GM19395 (cell line): ENCODE measurements at regions not wholly inside any gene's neighbourhood (a gene's known extent, or its start where the extent isn't known, plus 50 kb on each side); places are given as distances from the start of the nearest gene placed in this dataset.
"Not testable (repeated sequence)": the region's sequence is repeated elsewhere in the genome, so short reads cannot be mapped to it uniquely, and the experiment has no call there.

Experiments used
- ATAC-seq: cut with Tn5 transposase; IDR thresholded peaks from one replicate; pipeline ENCODE4 v1.9.1; 2021; ENCODE audit warnings: mild to moderate bottlenecking, moderate library complexity; ENCODE audit not compliant: unreplicated experiment

DNA sequence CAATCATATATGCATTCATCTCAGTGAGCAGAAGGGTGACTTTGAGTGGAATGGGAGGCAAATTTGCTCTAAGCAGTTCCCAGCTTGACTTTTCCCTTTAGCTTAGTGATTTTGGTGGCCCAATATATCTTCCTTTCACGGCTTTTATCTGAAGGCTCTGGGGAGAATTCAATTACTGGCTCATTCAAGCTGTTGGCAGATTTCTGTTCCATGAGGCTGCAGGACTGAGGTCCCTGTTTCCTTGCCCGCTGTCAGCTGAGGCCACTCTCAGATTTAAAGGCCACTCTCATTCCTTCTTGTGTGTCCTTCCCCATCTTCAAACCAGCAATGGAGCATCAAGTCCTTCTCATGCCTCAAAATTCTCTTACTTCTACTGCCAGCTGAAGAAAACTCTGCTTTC, 170.4 kb upstream of the ATP10A start:
- no peak for ATAC-seq

DNA sequence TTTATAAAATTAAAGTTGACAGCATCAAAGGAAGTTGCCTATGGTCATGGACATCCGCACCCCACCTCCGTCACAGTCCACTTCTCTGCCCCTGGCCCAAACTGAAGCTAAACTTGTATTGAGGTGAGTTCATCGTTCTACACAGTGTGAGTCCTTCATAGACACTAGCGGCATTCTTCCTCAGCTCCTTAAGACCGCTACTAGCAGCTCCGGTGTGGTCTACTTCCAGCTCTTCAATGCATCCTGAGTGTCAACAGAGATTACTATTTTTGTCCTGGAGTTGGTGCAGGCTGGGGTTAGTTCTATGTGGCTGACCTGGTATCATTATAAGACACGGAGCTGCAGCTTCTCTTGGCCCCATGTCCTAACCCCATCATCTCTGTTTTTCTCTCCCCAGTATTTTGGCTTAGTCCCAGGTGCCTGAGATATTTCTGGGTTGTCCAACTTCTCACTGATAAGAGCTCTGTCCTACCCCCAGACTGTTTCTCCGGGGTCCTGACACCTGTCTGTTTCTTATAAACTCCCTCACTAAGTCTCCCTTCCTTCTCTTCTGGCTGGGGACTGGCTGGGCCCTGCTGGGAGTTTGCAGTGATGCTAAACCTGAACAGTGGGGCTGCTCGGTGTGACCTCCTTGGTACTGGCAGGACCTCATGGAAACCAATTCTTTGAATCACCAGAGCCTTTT, 169.2 kb upstream of the ATP10A start:
- no peak for ATAC-seq

DNA sequence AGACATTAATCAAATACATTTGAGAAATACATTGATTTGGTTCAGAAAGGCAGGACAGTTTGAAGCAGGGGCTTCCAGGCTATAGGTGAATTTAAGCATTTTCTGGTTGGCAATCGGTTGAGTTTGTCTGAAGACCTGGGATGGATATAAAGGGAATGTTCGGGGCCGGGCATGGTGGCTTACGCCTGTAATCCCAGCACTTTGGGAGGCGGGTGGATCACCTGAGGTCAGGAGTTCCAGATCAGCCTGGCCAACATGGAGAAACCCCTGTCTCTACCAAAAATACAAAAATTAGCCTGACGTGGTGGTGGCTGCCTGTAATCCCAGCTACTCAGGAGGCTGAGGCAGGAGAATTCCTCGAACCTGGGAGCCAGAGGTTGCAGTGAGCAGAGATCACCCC, 166.5 kb upstream of the ATP10A start:
- ATAC-seq: not testable (repeated sequence)

DNA sequence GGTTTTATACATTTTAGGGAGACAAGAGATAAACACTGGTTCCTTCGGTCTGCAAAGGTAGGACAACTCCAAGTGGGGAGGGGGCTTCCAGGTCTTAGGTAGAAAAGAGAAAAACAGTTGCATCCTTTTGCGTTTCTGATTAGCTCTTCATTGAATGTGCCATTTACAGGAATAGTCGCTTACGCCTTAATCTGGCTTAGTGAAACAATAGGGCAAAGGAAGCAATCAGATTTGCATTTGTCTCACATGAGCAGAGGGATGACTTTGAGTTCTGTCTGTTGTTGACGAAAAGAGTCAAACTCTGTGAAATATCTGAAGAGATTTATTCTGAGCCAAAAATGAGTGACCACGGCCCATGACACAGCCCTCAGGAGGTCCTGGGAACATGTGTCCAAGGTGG, 166.0 kb upstream of the ATP10A start:
- ATAC-seq: no peak

DNA sequence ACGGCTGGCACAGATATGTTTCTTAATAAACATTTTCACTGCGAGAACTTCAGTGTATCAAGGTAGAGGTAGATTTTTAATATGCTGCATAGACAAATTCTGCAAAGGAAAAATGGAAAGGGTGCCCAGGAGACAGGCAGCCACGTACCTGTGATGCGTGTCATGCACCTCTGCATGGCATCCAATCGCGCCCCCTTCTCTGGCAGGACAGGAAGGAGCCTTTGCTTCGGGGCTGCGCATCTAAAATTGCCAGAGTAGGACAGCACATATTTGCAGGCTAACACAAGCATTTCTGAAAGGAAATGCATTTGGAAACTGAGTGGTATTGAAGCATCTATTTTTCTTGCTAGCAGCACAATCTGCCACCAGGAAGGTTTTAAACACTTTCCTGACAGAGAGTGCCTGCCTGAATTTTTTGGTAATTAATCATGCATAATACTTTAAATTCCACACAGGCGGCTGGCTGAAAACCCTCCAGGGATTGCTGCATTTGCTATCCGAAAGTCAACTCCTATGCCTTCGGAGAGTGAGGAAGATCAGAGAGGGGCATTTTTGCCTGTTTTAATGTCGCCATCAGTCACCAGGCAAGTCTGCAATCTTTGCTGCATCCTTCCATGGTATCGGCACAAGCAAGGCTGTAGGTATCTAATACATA, 165.1 kb upstream of the ATP10A start:
- no peak for ATAC-seq

DNA sequence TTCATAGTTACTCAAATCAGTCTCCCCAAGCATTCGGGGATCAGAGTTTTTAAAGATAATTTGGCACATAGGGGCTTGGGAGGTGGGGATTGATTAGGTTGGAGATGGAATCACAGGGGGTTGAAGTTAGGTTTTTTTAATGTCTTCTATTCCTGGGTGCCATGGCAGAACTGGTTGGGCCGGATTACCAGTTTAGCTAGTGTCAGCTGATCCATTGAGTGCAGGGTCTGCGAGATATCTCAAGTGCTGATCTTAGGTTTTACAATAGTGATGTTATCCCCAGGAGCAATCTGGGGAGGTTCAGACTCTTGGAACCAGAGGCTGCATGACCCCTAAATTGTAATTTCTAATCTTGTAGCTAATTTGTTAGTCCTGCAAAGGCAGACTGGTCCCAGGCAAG, 163.5 kb upstream of the ATP10A start:
- not testable (repeated sequence) for ATAC-seq

DNA sequence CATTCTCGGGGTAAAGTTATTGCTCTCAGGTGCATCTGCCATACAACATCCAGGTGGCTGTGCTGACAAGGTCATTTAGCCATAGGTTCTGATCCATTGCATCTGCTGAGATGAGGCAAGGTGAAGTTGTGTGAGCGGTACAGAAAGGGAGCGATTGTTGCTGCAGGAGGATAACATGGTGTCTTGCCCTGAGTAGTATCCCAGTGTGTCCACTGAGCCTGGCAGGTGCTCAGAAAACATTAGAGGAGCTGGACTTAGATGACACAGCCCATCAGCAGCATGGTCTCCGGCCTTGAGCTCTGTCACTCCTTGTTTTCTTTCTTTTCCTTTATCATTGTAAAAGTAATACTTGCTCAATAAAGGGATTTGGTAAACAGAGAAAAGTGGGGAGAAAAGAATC, 161.1 kb upstream of the ATP10A start:
- no peak for ATAC-seq

DNA sequence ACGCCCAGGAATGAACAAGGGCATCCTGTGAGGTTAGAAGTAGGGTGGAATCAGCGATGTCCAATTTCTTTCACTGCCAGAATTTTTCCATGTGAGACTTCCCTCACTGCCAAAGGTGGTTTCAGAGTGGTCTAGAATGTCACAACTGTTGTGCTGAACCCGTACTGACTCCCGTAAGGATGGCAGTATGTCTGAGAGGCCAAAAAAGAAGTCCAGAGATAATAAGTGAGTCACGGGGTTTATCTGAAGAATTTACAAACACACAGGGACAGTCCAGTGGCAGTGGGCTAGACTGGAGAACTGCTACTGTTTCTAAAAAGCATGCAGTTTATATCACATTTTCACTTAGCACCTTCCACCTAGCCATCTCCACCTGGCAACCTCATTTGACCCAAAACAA, 160.6 kb upstream of the ATP10A start:
- no peak for ATAC-seq

DNA sequence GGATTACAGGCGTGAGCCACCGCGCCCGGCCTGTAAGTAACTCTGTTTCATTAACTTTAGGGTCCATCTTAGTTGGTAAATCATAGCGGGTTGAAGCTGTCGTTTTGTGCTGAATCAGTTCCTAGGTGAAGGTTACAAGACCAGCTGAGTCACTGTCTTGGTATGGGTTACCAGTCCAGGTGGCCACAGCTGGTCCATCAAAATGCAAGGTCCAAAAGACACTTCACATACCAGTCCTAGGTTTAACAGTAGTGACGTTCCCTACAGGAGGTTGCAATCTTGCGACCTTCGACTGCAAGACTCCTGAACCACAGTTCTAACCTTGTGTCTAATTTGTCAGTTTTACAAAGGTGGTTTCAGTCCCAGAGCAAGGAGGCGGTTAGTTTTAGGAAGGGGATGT, 160.1 kb upstream of the ATP10A start:
- ATAC-seq: no peak

DNA sequence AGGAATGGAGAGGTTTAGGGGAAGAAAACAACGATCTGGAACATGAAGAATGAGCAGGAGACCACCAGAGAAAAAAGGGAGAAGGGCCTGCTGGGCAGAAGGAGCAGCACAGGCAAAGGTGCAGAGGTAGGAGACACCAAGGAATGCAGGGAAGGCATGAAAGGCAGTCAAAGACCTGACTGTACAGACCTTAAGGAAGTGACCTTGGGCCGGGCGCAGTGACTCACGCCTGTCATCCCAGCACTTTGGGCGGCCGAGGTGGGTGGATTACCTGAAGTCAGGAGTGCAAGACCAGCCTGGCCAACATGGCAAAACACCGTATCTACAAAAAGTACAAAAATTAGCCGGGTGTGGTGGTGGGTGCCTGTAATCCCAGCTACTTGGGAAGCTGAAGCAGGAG, 157.7 kb upstream of the ATP10A start:
- no peak for ATAC-seq

DNA sequence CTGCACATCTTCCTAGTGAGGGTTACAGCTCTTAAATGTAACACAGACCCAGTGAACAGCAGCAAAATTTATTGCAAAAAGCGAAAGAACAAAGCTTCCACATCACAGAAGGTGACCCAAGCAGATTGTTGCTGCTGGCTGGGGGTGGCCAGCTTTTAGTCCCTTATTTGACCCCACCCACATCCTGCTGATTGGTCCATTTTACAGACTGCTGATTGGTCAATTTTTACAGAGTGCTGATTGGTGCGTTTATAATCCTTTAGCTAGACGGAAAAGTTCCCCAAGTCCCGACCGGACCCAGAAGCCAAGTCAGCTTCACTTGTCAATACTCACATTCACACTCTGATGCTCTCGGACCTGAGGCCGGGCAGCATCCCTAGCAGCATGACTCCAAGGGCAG, 154.5 kb upstream of the ATP10A start:
- ATAC-seq: no peak

DNA sequence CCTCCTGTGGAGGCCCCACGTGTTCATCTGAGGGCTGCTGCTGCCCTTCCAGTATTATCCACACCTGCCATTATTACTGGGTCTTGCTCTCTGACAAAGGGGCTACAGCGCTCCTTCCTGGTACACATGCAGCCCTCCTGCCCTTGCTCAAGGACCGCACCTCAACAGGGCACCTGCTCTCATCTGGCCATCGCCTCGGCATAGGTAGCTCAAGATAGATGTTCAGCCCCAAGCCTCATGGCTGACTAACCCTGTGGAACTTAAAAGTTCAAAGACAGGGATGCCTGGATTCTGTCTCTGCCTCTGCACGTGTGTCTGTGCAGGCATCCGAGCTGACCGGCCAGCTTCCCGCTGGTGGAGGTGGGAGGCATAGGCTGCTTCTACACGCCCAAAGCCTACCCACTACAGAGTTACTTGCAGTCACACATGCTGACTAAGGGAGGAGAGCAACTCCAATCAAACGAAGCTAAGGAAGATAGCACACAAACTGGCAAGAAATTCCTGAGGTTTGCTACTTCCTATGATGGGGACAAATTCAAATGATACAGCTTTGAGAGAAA, 152.5 kb upstream of the ATP10A start:
- ATAC-seq: no peak

DNA sequence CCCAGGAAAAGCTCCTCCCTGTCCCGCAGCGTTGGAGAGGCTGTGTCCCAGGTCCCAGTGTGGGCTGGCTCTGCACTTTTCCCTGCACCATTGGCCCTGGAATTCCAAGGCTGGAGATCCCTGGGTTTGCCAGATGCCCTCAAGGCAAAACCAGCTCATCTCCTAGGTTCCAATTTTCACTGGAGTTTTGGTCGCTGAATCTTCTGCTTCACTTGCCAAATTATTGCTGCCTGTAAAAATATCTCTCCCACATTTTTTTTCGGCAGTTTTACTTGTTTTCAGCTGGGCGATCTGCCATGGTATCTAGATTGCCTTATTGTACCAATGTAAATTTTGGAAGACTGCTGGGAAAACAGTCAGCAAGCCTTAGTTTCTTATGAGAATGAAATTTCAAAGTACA, 150.9 kb upstream of the ATP10A start:
- no peak for ATAC-seq

DNA sequence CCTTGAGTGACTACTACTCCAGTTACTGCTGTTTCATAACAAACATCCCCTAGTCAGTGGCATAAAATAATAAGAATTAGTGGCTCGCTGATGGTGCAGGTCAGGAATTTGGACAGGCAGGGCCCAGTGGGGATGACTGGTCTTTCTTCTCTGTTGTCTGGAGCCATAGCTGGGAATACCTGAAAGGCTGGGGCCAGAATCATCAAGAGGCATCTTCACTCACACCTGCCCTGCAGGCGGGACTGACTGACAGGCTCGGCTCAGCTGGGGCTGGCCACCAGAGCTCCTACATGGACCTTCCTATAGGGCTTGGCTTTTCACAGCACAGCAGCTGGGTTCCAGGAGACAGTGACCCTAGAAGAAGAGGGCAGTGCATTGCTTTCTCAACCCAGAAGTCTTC, 148.8 kb upstream of the ATP10A start:
- ATAC-seq: no peak

DNA sequence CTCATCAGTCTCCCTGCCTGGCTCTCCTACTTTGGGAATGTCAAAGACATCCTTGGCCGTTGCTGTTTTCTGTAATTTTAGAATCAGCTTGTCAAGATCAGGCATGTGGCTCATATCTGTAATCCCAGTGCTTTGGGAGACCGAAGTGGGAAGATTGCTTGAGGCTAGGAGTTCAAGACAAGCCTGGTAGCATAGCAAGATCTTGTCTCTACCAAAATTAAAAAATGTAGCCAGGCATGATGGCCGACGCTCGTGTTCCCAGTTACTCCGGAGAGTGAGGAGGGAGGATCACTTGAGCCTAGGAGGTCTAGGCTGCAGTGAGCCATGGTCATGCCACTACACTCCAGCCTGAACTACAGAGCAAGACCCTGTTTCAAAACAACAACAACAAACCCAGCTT, 144.0 kb upstream of the ATP10A start:
- no peak for ATAC-seq

DNA sequence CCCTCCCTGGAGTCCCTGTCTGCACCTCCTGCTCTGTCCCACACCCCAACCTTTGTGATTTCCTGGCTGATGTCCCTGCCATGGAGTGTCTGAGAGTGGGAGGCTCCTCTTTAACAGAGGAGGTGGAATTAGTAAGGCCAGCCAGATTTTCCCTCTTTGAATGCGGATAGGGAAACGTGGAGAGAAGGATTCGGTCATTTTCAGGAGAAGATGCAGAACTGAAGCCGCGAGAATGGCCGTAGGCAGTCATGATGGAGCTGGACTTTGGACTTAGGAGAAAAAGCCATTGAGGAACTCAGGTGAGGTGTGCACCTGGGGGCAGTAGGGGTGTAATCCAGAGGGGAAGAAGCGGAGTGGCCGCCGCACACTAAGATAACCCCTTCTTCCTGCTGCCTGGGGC, 138.1 kb upstream of the ATP10A start:
- no peak for ATAC-seq

DNA sequence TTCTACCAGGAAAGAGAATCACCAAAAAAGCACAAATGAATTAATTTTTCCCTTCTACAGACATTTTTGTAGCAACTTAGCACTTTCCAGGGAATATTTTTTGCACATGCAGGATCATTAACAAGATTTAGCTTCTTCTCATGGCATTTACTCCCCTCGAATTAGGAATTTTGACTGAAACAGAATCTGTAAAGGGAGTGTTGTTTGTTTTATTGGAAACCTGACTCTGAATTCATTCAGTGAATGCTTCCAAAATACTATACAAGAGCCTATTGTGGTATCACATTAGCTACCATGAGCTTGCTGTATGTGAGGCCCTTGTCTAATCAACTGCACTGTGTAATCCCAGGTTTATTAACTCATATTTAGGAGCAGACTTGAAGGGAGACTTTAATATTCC, 130.4 kb upstream of the ATP10A start:
- ATAC-seq: no peak

DNA sequence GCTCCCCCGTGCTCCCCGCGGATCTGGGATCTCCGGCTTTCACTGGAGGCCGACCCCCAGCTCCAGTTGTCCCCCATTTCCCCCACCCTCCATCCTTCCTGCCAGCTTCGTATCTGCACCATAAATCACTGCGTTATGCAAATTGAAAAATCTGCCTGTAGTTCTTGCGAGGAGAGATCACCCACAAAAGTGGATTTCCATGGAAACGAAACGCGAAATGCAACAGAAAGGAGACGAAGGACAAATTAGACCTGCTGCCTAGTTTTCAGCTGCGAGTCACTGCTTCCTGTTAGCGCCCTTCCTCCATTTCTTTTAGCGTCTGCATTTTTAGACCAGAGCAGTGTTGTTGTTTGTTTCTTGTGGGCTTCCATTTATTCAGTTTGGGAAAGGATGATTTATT, 127.1 kb upstream of the ATP10A start:
- ATAC-seq: no peak

DNA sequence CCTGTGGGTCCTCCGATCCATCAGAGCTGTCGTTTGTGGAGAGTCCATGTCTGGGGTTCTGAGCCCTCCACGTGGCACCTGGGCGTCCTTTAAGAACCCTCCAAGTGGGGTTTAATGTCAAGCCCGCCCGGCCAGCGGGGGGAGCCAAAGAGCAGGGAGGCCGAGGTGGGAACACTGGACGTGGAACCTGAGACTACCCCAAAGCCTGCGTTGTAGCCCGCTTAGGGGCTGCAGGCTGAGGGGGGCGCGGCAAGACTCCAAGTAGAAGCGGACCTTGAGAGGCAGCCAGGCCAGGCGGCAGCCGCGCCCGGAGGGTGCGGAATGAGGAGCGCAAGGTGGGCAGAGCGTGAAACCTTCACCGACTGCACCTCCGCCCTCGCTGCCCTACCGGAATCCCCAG, 126.2 kb upstream of the ATP10A start:
- no peak for ATAC-seq

DNA sequence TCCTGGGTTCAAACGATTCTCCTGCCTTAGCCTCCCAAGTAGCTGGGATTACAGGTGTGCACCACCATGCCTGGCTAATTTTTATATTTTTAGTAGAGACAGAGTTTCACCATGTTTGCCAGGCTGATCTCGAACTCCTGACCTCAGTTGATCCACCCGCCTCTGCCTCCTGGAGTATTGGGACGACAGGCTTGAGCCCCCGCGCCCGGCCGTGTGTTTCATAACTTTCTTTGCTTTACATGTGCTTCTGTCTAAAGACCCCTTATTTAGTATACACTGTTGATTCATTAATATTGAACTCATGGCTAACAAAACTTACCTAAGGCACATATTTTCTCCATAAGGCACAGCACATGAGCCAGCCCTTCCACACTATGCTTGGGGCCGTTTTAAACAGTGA, 125.6 kb upstream of the ATP10A start:
- not testable (repeated sequence) for ATAC-seq

DNA sequence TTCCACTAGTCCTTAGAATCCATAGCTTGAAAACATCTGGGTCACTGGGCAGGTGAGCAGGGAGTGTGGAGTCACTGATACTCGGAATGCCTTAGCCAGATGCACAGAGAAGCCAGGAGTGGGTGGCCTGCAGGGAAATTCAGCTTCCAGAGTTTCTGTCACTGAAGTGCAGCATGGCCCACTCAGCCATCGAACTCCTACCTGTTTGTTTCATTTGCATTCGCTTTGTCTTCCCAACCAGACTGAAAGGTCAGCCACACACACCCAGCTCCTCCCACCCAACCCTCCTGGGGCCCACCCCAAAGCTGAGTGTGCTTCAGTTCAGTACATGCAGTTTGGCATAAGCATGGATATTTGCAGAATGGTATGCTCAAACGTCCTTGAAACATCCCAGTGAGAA, 124.5 kb upstream of the ATP10A start:
- ATAC-seq: no peak

DNA sequence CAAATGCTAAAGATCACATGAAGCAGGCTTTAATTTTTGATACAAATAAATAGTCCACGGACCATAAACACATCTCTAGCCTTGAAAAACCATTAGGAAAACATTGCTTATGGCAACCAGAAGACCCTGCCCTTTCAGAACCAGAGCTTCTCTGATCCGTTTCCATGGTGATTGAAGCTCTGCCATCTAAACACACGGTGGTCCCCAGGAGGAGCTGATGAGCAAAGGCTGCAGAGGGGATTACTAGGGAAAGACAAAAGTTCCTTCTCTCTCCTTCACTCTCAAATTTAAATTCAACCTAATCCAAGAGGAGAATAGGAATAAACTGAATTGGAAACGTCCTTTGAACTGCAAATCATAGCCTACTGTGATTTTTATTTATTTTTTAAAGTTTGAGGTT, 122.0 kb upstream of the ATP10A start:
- ATAC-seq: no peak

DNA sequence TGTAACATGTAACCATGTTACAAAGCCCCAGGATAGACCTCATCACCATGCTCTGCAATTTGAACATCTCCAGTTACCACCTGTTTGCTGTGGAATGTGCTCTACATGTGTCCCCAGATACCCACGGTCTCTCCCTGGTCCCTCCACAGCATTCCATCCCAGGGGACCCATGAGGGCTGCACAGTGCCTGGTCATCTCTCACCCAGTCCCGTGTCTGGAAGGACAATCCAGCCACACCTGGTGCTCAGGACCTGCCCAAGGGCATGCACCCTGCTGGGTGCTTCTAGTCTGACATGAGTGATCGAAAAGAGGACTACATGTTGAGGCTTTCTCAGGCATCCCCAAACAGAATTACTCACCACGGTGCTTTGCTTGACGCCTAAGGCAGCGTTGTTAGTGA, 119.6 kb upstream of the ATP10A start:
- no peak for ATAC-seq
